ENCODE measurements at regions not wholly inside any gene's neighbourhood (a gene's known extent, or its start where the extent isn't known, plus 50 kb on each side); places are given as distances from the start of the nearest gene placed in this dataset.
"Not testable (repeated sequence)": the region's sequence is repeated elsewhere in the genome, so short reads cannot be mapped to it uniquely, and the experiment has no call there.

- not testable (repeated sequence) for TF ChIP-seq ELF4 (IDR thresholded peaks at IDR 0.05); CTBP1 (IDR thresholded peaks at IDR 0.05; ENCODE audit: borderline replicate concordance); HDGF (IDR thresholded peaks at IDR 0.05; ENCODE audit: borderline replicate concordance); FOXM1 (IDR thresholded peaks at IDR 0.05; ENCODE audit: borderline replicate concordance); FOXA1 (IDR thresholded peaks at IDR 0.05); SP1 (IDR thresholded peaks at IDR 0.05); ARNT (IDR thresholded peaks at IDR 0.05); FOXK2 (IDR thresholded peaks at IDR 0.05); BHLHE40 (IDR thresholded peaks at IDR 0.05; ENCODE audit: borderline replicate concordance); NFRKB (IDR thresholded peaks at IDR 0.05); PKNOX1 (IDR thresholded peaks at IDR 0.05); SUZ12 (IDR thresholded peaks at IDR 0.05); LEF1 (IDR thresholded peaks at IDR 0.05; ENCODE audit: borderline replicate concordance)
These were observed 249.2 kb upstream of the NBPF12 start for GRCh38 chr1:146688893-146689292.
